H9 (cell line): ENCODE measurements at regions not wholly inside any gene's neighbourhood (a gene's known extent, or its start where the extent isn't known, plus 50 kb on each side); places are given as distances from the start of the nearest gene placed in this dataset.

Experiments
- DNase-seq: peaks from one replicate; pipeline ENCODE4 v3.0.0-alpha.2; 2017
- H2AFZ ChIP-seq: one replicate; pipeline ENCODE4 v1.6.1; 2013; ENCODE audit warnings: mild to moderate bottlenecking, low read length, control low read depth, moderate library complexity
- H2AK5ac ChIP-seq: 2 replicates; pipeline ENCODE4 v1.6.1; 2013; ENCODE audit warnings: low read length, control low read depth, mixed read lengths; ENCODE audit not compliant: insufficient read length
- H2BK120ac ChIP-seq: one replicate; pipeline ENCODE4 v1.6.1; 2013; ENCODE audit warnings: low read depth, mild to moderate bottlenecking, low read length, control low read depth, inconsistent platforms; ENCODE audit not compliant: poor library complexity, severe bottlenecking
- H2BK12ac ChIP-seq: 2 replicates; pipeline ENCODE4 v1.6.1; 2013; ENCODE audit warnings: low read length, control low read depth, mixed read lengths, low read depth; ENCODE audit not compliant: insufficient read length
- H2BK15ac ChIP-seq: 2 replicates; pipeline ENCODE4 v1.6.1; 2013; ENCODE audit warnings: low read depth, low read length, control low read depth
- H2BK20ac ChIP-seq: one replicate; pipeline ENCODE4 v1.6.1; 2013; ENCODE audit warnings: low read depth, mild to moderate bottlenecking, low read length, control low read depth, inconsistent platforms; ENCODE audit not compliant: poor library complexity, severe bottlenecking
- H2BK5ac ChIP-seq: 2 replicates; pipeline ENCODE4 v1.6.1; 2013; ENCODE audit warnings: low read length, control low read depth, mixed read lengths; ENCODE audit not compliant: insufficient read length
- H3K14ac ChIP-seq: 2 replicates; pipeline ENCODE4 v1.6.1; 2013; ENCODE audit warnings: low read length, control low read depth; ENCODE audit not compliant: insufficient read depth
- H3K18ac ChIP-seq: 2 replicates; pipeline ENCODE4 v1.6.1; 2013; ENCODE audit warnings: low read depth, mild to moderate bottlenecking, mixed read lengths, low read length, control low read depth; ENCODE audit not compliant: insufficient read length
- H3K23ac ChIP-seq: 2 replicates; pipeline ENCODE4 v1.6.1; 2013; ENCODE audit warnings: low read length, control low read depth, mixed read lengths, low read depth; ENCODE audit not compliant: insufficient read length
- H3K23me2 ChIP-seq: 2 replicates; pipeline ENCODE4 v1.6.1; 2013; ENCODE audit warnings: low read depth, mild to moderate bottlenecking, mixed read lengths, low read length, control low read depth; ENCODE audit not compliant: insufficient read length, poor library complexity, severe bottlenecking
- H3K27ac ChIP-seq: 2 replicates; pipeline ENCODE4 v1.5.1; 2013; ENCODE audit warnings: low read length, control low read depth, mixed read lengths, low read depth; ENCODE audit not compliant: insufficient read length
- H3K27me3 ChIP-seq: 2 replicates; pipeline ENCODE4 v1.6.1; 2013; ENCODE audit warnings: low read length, control low read depth, inconsistent platforms; ENCODE audit not compliant: insufficient read depth
- H3K4ac ChIP-seq: 2 replicates; pipeline ENCODE4 v1.6.1; 2013; ENCODE audit warnings: low read depth, mild to moderate bottlenecking, control low read depth, inconsistent platforms, low read length, moderate library complexity
- H3K4me1 ChIP-seq: 2 replicates; pipeline ENCODE4 v1.6.1; 2013; ENCODE audit warnings: low read length, control low read depth, inconsistent platforms; ENCODE audit not compliant: insufficient read depth
- H3K4me2 ChIP-seq: 2 replicates; pipeline ENCODE4 v1.6.1; 2013; ENCODE audit warnings: low read length, control low read depth, mixed read lengths; ENCODE audit not compliant: insufficient read length, insufficient read depth
- H3K56ac ChIP-seq: 2 replicates; pipeline ENCODE4 v1.6.1; 2013; ENCODE audit warnings: low read depth, mild to moderate bottlenecking, mixed read lengths, low read length, control low read depth; ENCODE audit not compliant: insufficient read length
- H3K79me1 ChIP-seq: 2 replicates; pipeline ENCODE4 v1.6.1; 2013; ENCODE audit warnings: low read depth, mild to moderate bottlenecking, moderate library complexity, low read length, control low read depth, inconsistent platforms; ENCODE audit not compliant: insufficient read depth, poor library complexity, severe bottlenecking
- H3K79me2 ChIP-seq: 2 replicates; pipeline ENCODE4 v1.6.1; 2013; ENCODE audit warnings: low read length, control low read depth, inconsistent platforms; ENCODE audit not compliant: insufficient read depth
- H3K9ac ChIP-seq: 2 replicates; pipeline ENCODE4 v1.6.1; 2013; ENCODE audit warnings: low read length, control low read depth, mixed read lengths; ENCODE audit not compliant: insufficient read length; ENCODE audit errors: extremely low read depth
- H3K9me3 ChIP-seq: one replicate; pipeline ENCODE4 v1.6.1; 2013; ENCODE audit warnings: low read depth, low read length, inconsistent platforms; ENCODE audit not compliant: control insufficient read depth
- H3T11ph ChIP-seq: one replicate; pipeline ENCODE4 v1.6.1; 2013; ENCODE audit warnings: mild to moderate bottlenecking, low read length, control low read depth, inconsistent platforms
- H4K20me1 ChIP-seq: one replicate; pipeline ENCODE4 v1.6.1; 2013; ENCODE audit not compliant: control insufficient read depth, insufficient read length, insufficient read depth
- H4K5ac ChIP-seq: 2 replicates; pipeline ENCODE4 v1.6.1; 2013; ENCODE audit warnings: low read depth, mild to moderate bottlenecking, mixed read lengths, low read length, control low read depth; ENCODE audit not compliant: insufficient read length
- H4K8ac ChIP-seq: replicated peaks from 2 replicates; pipeline ENCODE4 v1.6.1; 2013; ENCODE audit warnings: low read length, control low read depth, mixed read lengths, low read depth; ENCODE audit not compliant: insufficient read length
- H4K91ac ChIP-seq: 2 replicates; pipeline ENCODE4 v1.6.1; 2013; ENCODE audit warnings: low read depth, mild to moderate bottlenecking, moderate library complexity, mixed read lengths, low read length, control low read depth; ENCODE audit not compliant: insufficient read length
- H3K27ac Mint-ChIP-seq, 3 experiments: 2 replicates in 2 of 3; 3 replicates in 1 of 3; pipeline ENCODE4 v1.8.0; 2020 to 2021; ENCODE audit warnings: mixed read lengths in 3 of 3, mild to moderate bottlenecking in 1 of 3, moderate library complexity in 1 of 3
- H3K27me3 Mint-ChIP-seq: 2 replicates; pipeline ENCODE4 v1.8.0; 2021; ENCODE audit warnings: low read depth, mild to moderate bottlenecking, moderate library complexity, mixed read lengths
- H3K36me3 Mint-ChIP-seq, 3 experiments: 2 replicates in 2 of 3; 3 replicates in 1 of 3; pipeline ENCODE4 v1.8.0; 2020 to 2021; ENCODE audit warnings: low read depth in 3 of 3, mixed read lengths in 3 of 3; ENCODE audit not compliant: insufficient read depth in 1 of 3
- H3K4me1 Mint-ChIP-seq, 2 experiments: 2 replicates each; pipeline ENCODE4 v1.8.0; 2020; ENCODE audit warnings: mixed read lengths in 2 of 2
- H3K4me3 Mint-ChIP-seq, 2 experiments: 2 replicates in 1 of 2; 3 replicates in 1 of 2; pipeline ENCODE4 v1.8.0; 2020 to 2021; ENCODE audit warnings: mild to moderate bottlenecking in 2 of 2, mixed read lengths in 2 of 2, moderate library complexity in 1 of 2
- H3K9me3 Mint-ChIP-seq, 2 experiments: 2 replicates in 1 of 2; 3 replicates in 1 of 2; pipeline ENCODE4 v1.8.0; 2020; ENCODE audit warnings: mild to moderate bottlenecking in 2 of 2, mixed read lengths in 2 of 2, moderate library complexity in 1 of 2
- CTCF ChIP-seq: fragments of 200-600 bp; sonication (generic); conservative IDR thresholded peaks from 3 replicates; pipeline ENCODE4 v1.8.0; 2021; ENCODE audit warnings: antibody characterized with exemption, mild to moderate bottlenecking

DNA sequence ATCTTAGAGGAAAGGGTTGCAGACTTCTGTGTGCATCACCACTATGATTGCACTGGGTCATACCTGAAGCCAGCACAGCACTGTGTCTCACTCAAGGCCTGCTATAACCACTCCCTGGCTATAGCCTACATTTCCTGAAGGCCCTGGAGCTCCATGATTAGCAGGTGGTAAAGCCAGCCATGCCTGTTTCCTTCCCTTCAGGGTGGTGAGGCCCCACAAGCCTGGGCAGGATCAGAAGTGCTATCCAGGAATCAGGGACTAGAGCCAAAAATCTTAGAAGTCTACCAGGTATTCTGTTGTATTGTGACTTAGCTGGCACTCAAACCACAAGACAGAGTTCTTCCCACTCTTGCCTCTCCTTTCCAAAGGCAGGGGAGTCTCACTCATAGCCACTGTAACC lies 734.6 kb downstream of the GLUD2 start:
- peaks cover 10 to 51% of the 10 kb centered on the region in 2 experiments; a peak in 4 of 5 replicates for H3K9me3 Mint-ChIP-seq
- H2BK120ac ChIP-seq = no peak overlapping the region
- peaks cover 17% of the 10 kb centered on the region for H3K9me3 ChIP-seq
- H3K18ac ChIP-seq = no peak overlapping the region
- H3T11ph ChIP-seq = no peak overlapping the region
- H4K20me1 ChIP-seq = no peaks in the 10 kb centered on the region
- H3K4me3 Mint-ChIP-seq = no peak overlapping the region
- H2BK5ac ChIP-seq = no peak overlapping the region
- H3K4me1 Mint-ChIP-seq = peaks cover 3 to 4% of the 10 kb centered on the region in 2 experiments; a peak in 3 of 4 replicates
- H3K4me1 ChIP-seq = no peaks in the 10 kb centered on the region
- H3K27me3 Mint-ChIP-seq = no peaks in the 10 kb centered on the region
- H3K23ac ChIP-seq = no peak overlapping the region
- no peak for DNase-seq
- no peak overlapping the region for H2AK5ac ChIP-seq
- no peak overlapping the region for H4K91ac ChIP-seq
- no peak overlapping the region for H2BK15ac ChIP-seq
- H3K27ac ChIP-seq = no peak overlapping the region
- H3K4me2 ChIP-seq = no peak overlapping the region
- no peak overlapping the region for H3K56ac ChIP-seq
- H3K27me3 ChIP-seq = no peaks in the 10 kb centered on the region
- no peak overlapping the region for H3K9ac ChIP-seq
- TF ChIP-seq CTCF = no peak
- no peaks in the 10 kb centered on the region; a peak in 1 of 7 replicates for H3K36me3 Mint-ChIP-seq
- H3K23me2 ChIP-seq = no peaks in the 10 kb centered on the region
- H2AFZ ChIP-seq = no peak overlapping the region
- H2BK12ac ChIP-seq = no peak overlapping the region
- H3K79me1 ChIP-seq = no peaks in the 10 kb centered on the region
- H3K27ac Mint-ChIP-seq = no peak overlapping the region
- H2BK20ac ChIP-seq = no peak overlapping the region
- H3K4ac ChIP-seq = no peak overlapping the region
- no peak overlapping the region for H3K14ac ChIP-seq
- no peak overlapping the region for H4K5ac ChIP-seq
- H3K79me2 ChIP-seq = no peaks in the 10 kb centered on the region
- H4K8ac ChIP-seq = no peak overlapping the region
